ENCODE measurements at regions not wholly inside any gene's neighbourhood (a gene's known extent, or its start where the extent isn't known, plus 50 kb on each side); places are given as distances from the start of the nearest gene placed in this dataset.

DNA sequence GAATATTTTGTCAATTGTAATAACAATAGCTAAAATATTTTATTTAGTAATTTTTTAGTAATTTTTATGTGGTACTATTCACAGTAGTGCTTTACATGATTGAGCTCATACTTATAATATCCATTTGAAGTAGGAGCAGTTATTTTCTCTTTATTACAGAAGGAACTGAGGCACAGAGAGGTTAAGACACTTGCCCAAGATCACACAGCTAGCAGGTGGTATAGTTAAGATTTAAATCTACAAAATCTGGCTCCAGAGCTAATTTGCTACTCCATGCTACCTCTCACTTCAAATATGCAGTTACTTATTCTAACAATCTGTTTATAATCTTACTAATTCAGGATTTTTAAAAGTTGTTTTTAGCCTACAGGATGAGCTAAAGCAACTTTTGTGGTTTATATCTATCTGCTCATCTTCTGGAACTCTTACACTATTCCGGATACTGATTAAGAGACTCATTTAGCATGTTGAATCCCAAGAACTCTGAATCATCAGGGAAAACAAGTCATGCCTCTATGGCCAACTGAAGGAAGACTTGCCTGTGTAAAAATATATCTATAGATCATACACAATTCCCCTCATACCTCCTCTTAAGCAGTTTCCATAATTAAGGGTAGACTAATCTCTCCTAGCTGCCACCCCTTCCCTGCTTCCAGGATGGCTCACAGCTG, 324.2 kb downstream of the UBE3D start:
- H3K4me3 ChIP-seq (ENCODE audit: low read length) = no peak overlapping the region
- DNase-seq (ENCODE audit: low read depth) = no peak
- no peak for TF ChIP-seq CTCF (conservative IDR thresholded peaks at IDR 0.05; ENCODE audit: low read depth, low read length)

- peak; percentile 16 for DNase-seq (ENCODE audit: low read depth)
- no peak for TF ChIP-seq CTCF (conservative IDR thresholded peaks at IDR 0.05; ENCODE audit: low read depth, low read length)
- no peak overlapping the region for H3K4me3 ChIP-seq (ENCODE audit: low read length)
Measured at GRCh38 chr6:82741996-82742385, 323.6 kb downstream of the UBE3D start.

DNA sequence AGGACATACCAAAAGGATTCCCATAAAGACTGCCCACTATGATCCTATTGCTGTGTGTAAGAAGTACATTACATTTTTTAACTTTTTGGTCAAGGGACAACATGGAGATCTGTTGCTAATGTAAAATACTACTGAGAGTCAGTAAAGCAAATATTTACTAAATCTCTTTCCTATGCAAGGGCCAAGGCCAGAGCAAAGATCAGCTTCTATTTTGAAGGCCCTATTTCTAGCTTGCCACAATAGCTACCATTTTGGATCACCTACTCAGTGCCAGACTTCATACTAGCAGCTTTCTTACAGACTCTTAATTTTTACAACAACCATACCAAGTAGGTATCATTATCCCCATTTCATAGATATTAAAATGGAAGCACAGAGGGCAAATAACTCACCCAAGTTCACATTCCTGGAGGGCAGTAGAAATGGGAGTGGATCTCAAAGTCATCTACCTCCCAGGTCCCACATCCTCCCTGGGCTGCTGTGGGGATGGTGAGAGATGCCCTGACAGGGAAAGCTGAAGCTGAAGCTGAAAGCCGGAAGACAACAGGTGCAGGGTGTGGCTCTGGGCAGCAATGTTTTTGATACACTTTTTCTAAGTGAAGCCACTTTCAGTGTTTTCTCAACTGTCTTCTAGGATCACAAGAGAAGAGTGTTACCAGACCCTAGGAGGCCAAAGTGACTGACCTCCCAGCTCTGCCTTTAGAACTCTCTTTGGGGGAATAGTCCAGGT, 321.2 kb downstream of the UBE3D start:
- H3K4me3 ChIP-seq (ENCODE audit: low read length) = no peak overlapping the region
- DNase-seq (ENCODE audit: low read depth) = no peak
- TF ChIP-seq CTCF (conservative IDR thresholded peaks at IDR 0.05; ENCODE audit: low read depth, low read length) = no peak

DNA sequence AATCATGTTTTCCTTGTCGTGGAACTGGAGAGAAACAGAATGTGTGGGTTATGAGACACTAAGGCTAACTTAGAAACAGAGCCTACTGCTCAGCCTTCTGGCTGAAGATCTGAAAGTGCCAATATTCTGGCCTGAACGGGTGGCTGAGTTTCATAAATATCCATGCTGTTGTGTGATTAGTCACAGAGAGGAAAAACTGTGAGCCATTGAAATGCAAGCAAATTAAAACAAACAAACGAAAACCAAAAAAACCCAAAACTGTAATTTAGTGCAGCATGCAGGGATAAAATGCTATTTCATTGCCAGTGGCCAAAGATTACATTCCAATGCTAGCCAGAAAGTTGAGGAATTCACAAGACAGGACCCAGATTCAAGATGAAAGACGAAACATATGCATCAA, 315.1 kb downstream of the UBE3D start:
- DNase-seq (ENCODE audit: low read depth) = no peak
- no peak overlapping the region for H3K4me3 ChIP-seq (ENCODE audit: low read length)
- no peak for TF ChIP-seq CTCF (conservative IDR thresholded peaks at IDR 0.05; ENCODE audit: low read depth, low read length)

- H3K4me3 ChIP-seq (ENCODE audit: low read length) = no peak overlapping the region
- no peak for TF ChIP-seq CTCF (conservative IDR thresholded peaks at IDR 0.05; ENCODE audit: low read depth, low read length)
- DNase-seq (ENCODE audit: low read depth) = no peak
Measured at GRCh38 chr6:82751718-82752117, 313.9 kb downstream of the UBE3D start.

DNA sequence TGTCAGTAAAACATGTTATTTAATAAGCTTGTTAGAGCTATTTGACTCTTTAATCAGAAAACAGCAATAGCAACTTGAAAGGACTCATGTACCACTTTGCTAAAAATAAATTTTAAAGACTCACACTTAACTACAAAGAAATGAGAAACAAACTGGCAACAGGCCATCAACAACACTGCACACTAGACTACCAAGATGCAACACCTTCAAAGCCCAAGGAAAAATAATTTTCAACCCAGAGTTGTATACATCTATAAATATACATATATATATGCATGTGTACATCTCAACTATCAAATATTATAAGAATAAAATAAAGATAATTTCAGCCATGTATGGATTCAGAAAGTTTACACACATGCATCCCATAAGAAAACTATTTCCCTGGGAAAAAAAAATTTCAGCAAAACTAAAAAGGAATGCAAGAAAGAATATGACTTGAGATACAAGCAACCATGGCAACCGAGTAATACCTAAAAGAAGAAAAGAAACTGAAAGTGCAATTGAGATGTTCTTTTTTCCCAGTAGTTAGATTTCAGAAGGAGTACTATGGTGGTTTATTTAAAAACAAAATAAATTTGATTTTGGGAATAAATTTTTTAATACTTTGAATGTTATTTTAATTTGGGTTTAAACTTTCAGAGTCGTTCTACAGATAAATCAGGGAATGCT, 303.8 kb downstream of the UBE3D start:
- DNase-seq (ENCODE audit: low read depth) = no peak
- H3K4me3 ChIP-seq (ENCODE audit: low read length) = no peak overlapping the region
- no peak for TF ChIP-seq CTCF (conservative IDR thresholded peaks at IDR 0.05; ENCODE audit: low read depth, low read length)

Measured in retinal pigment epithelial cell (primary cell).